CD4-positive, alpha-beta T cell treated with Interferon gamma for 1 hour (primary cell): ENCODE measurements at regions not wholly inside any gene's neighbourhood (a gene's known extent, or its start where the extent isn't known, plus 50 kb on each side); places are given as distances from the start of the nearest gene placed in this dataset.
"Not testable (repeated sequence)": the region's sequence is repeated elsewhere in the genome, so short reads cannot be mapped to it uniquely, and the experiment has no call there.

Experiments used
- DNase-seq: peaks from one replicate; pipeline ENCODE4 v3.0.0-alpha.2; 2020

- no peak for DNase-seq
Observed at GRCh38 chr3:171982828-171983227, 56.5 kb upstream of the FNDC3B start.

- DNase-seq: not testable (repeated sequence)
Observed at GRCh38 chr3:171983685-171984084, 55.7 kb upstream of the FNDC3B start.

DNA sequence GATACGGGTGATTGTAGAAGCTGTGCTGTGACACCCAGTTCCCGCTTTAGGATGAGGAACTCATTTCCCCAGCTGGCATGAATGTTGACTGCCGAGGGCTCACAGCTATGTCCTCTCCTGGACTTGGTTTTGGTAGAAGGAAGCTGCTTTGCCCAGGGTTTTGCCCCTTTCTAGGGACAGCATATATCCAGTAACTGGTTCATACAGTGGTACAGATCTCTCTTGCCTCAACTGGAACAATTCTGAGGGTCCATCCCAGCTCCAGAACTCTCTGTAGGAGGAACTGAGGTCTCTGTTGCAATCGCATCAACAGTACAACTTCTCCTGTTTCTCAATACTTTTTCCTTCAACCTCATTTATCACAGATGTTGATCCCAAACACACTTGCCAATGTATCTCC, 54.5 kb upstream of the FNDC3B start:
- peak; percentile 6 for DNase-seq

- no peak for DNase-seq
Observed at GRCh38 chr3:171986176-171986575, 53.2 kb upstream of the FNDC3B start.

DNA sequence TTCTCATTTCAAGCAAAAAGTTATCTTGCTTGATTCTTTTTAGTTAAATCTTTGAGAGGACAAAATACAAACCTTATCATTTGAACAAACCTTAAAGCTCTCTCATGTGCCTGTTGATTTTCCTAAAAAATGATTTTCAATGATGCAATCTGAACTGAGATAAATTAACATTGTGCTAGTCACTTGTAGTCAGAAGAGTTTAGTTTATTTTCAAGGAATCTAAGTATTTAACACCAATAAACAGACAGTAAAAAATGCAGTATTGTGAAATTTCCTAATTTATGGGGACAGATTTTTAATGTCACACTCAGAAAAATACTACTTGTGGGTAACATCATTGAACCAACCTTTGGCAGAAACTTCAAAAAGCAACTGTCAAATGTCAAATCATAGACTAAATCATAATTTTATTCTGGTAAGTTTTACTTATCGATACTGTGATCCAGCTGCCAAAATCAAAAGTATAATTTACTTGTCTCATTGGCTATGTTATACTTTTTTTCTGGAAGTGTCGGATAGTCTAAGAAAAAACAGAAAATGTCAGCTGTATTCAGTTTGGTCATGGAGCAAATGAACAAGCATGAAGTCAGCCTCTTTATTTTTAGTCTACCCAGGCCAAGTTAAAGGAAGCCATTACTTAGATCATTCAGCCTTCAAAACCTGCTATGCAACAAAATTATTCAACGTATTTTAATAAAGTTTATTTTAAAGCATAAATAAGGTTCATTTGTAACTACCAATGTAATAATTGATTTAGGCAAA, 52.4 kb upstream of the FNDC3B start:
- no peak for DNase-seq
